ENCODE measurements at regions not wholly inside any gene's neighbourhood (a gene's known extent, or its start where the extent isn't known, plus 50 kb on each side); places are given as distances from the start of the nearest gene placed in this dataset.
"Not testable (repeated sequence)": the region's sequence is repeated elsewhere in the genome, so short reads cannot be mapped to it uniquely, and the experiment has no call there.

DNA sequence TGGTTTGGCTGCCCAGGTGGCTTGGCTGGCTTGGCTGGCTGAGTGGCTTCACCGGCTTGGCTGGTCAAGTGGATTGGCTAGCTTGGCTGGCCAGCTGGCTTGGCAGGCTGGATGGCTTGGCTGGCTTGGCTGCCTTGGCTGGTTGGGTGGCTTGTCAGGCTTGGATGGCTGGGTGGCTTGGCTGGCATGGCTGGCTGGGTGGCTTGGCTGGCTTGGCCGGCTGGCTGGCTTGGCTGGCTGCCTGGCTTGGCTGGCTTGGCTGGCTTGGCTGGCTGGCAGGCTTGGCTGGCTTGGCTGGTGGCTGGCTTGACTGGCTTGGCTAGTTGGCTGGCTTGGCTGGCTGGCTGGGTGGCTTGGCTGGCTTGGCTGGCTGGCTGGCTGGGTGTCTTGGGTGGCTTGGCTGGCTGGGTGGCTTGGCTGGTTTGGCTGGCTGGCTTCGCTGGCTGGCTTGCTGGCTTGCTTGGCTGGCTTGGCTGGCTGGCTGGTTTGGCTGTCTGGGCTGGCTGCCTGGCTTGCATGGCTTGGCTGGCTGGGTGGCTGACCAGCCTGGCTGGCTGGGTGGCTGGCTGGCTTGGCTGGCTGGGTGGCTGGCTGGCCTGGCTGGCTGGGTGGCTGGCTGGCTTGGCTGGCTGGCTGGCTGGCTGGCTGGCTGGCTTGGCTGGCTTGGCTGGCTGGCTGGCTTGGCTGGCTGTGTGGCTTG is 130.4 kb upstream of the FAM72C start:
- H2AFZ ChIP-seq (ENCODE audit: low read length); H4K5ac ChIP-seq (ENCODE audit: insufficient read length, low read depth, low read length); H3K79me1 ChIP-seq (ENCODE audit: low read depth, low read length); H3K36me3 ChIP-seq (ENCODE audit: control insufficient read depth in 2 of 4, insufficient read depth in 4 of 4, low read length in 3 of 4); H3K27ac ChIP-seq (ENCODE audit: low read depth, low read length); H2BK120ac ChIP-seq (replicated peaks; ENCODE audit: low read depth, low read length); H2BK20ac ChIP-seq (ENCODE audit: low read length); CTCF ChIA-PET (ENCODE audit: partially characterized antibody); H3K56ac ChIP-seq (replicated peaks; ENCODE audit: insufficient read length, low read depth, low read length); H4K20me1 ChIP-seq (replicated peaks in 1 of 2; ENCODE audit: control insufficient read depth in 1 of 2, insufficient read depth in 2 of 2, low read length in 2 of 2); H3K23me2 ChIP-seq (ENCODE audit: low read depth, low read length); H2BK12ac ChIP-seq (ENCODE audit: low read depth, low read length); H3K27me3 ChIP-seq (replicated peaks in 1 of 4; ENCODE audit: control insufficient read depth in 3 of 4, extremely low read depth in 1 of 4, insufficient read depth in 3 of 4, low read length in 3 of 4); H4K8ac ChIP-seq (ENCODE audit: extremely low read depth, insufficient read depth, low read length); H3K9ac ChIP-seq (replicated peaks in 1 of 4; ENCODE audit: extremely low read depth in 1 of 4, low read depth in 3 of 4, low read length in 3 of 4); H3K4me3 ChIP-seq (ENCODE audit: extremely low read depth in 1 of 4, insufficient read depth in 2 of 4, low read depth in 3 of 4, low read length in 4 of 4); H3K79me2 ChIP-seq (ENCODE audit: control insufficient read depth in 1 of 2, insufficient read depth in 2 of 2, low read length in 2 of 2); H3K4me1 ChIP-seq (replicated peaks in 1 of 4; ENCODE audit: control insufficient read depth in 3 of 4, insufficient read depth in 4 of 4, low read length in 3 of 4); FAIRE-seq; H3K14ac ChIP-seq (ENCODE audit: insufficient read length); H3K4me2 ChIP-seq (ENCODE audit: insufficient read depth in 1 of 2, low read depth in 2 of 2, low read length in 2 of 2); H2BK15ac ChIP-seq (ENCODE audit: low read length); H3K4ac ChIP-seq (replicated peaks; ENCODE audit: insufficient read length, low read depth, low read length); H3K23ac ChIP-seq (ENCODE audit: insufficient read length); H4K91ac ChIP-seq (replicated peaks; ENCODE audit: insufficient read length, low read length): not testable (repeated sequence)
- DNase-seq (ENCODE audit: low read depth in 1 of 2, low spot score in 2 of 2), result peak in 1 of 2 experiments; percentile 51
- POLR2A ChIA-PET (ENCODE audit: partially characterized antibody), result interaction anchor here (0.7 kb wide), 1 partner anchor 1589 kb away, joined by 3 read pairs; no protein-coding TSS in a partner anchor
- Histone ChIP-seq H3K18ac (ENCODE audit: extremely low read depth, low read length) (peak overlapping the region; percentile 32; the same call in 1 of the 2 replicates), H3K9me3 (ENCODE audit: insufficient read depth in 2 of 2, low read depth in 1 of 2, low read length in 1 of 2) (peaks cover 0 to 24% of the 10 kb centered on the region in 2 experiments; a peak in 1 of 4 replicates), H2AK5ac (ENCODE audit: low read depth, low read length) (0 out of 2 replicates have a peak overlapping the region, but pooled peaks have one; percentile 15), H2BK5ac (ENCODE audit: low read depth, low read length) (peak overlapping the region; percentile 82; the same call in 1 of the 2 replicates)
- WGBS, 2 experiments (ENCODE audit: extremely low coverage in 1 of 2, insufficient coverage in 1 of 2, insufficient read length in 1 of 2, insufficient replicate concordance in 2 of 2, low coverage in 1 of 2, low lambda C conversion rate in 2 of 2, missing lambda C conversion rate in 1 of 2), result 79% methylated on average over 3 of the region's 3 CpGs; no CpG with 5 or more reads in 1 of the 2 experiments
